ENCODE measurements at regions not wholly inside any gene's neighbourhood (a gene's known extent, or its start where the extent isn't known, plus 50 kb on each side); places are given as distances from the start of the nearest gene placed in this dataset.
A peak's percentile ranks its signal among the peaks of the same experiment; 100 is the strongest.
"Not testable (repeated sequence)": the region's sequence is repeated elsewhere in the genome, so short reads cannot be mapped to it uniquely, and the experiment has no call there.

DNA sequence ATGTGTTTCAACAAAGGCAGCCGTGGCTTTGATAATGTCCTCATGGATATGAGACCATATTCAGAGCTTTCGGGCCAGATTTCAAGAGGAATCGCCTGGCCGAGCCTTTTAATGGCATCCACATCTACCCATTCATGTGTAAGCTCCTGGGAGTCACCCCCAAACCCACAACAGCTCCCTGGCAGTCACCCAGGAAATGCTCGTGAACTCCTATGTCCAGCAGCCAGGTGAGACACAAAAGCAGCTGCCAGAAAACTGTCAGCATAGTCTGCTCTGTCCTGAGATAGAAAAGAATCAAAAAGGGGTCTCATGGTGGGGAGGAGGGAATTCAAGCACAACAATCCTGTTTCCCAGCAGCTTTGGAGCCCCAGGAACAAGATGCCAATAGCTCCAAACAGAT lies 96.4 kb upstream of the DRD5 start:
- H3K4me1 ChIP-seq (ENCODE audit: insufficient read depth, low read length, poor library complexity, severe bottlenecking); H3K36me3 ChIP-seq (ENCODE audit: insufficient read depth, low read length, poor library complexity, severe bottlenecking); intact Hi-C loops (cut with micrococcal nuclease; ENCODE audit: unreplicated experiment); DNase-seq (ENCODE audit: low spot score); BruUV-seq (replicated peaks); CTCF ChIA-PET; H3K9me3 ChIP-seq (ENCODE audit: low read depth, low read length, poor library complexity, severe bottlenecking); POLR2A ChIA-PET (ENCODE audit: low non-redundant PET); H3K27ac ChIP-seq (ENCODE audit: low read depth, low read length, poor library complexity, severe bottlenecking); H3K27me3 ChIP-seq (replicated peaks; ENCODE audit: insufficient read depth, low read depth, low read length, poor library complexity); H3K4me3 ChIP-seq (ENCODE audit: low read depth, low read length, poor library complexity, severe bottlenecking): not testable (repeated sequence)

DNA sequence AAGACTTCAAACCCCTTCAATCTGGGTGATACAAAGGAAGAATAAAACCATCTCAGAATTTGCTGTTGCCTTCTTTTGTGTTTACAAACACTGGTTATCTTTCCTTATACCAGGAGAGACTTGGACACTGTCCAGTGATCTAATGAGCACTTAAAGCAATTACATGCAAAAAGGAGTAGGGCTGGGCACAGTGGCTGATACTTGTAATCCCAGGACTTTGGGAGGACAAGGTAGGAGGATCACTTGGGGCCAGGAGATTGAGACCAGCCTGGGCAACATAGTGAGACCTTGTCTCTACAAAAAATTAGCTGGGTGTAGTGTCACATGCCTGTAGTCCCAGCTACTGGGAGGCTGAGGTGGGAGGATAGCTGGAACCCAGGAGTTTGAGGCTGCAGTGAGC lies 95.7 kb upstream of the DRD5 start:
- DNase-seq (ENCODE audit: low spot score), result no peak
- H3K27ac ChIP-seq (ENCODE audit: low read depth, low read length, poor library complexity, severe bottlenecking), result no peak overlapping the region
- intact Hi-C loops (cut with micrococcal nuclease; ENCODE audit: unreplicated experiment), result no loop called here
- H3K27me3 ChIP-seq (replicated peaks; ENCODE audit: insufficient read depth, low read depth, low read length, poor library complexity), result no peaks in the 10 kb centered on the region
- TF ChIP-seq, protein P1, sequence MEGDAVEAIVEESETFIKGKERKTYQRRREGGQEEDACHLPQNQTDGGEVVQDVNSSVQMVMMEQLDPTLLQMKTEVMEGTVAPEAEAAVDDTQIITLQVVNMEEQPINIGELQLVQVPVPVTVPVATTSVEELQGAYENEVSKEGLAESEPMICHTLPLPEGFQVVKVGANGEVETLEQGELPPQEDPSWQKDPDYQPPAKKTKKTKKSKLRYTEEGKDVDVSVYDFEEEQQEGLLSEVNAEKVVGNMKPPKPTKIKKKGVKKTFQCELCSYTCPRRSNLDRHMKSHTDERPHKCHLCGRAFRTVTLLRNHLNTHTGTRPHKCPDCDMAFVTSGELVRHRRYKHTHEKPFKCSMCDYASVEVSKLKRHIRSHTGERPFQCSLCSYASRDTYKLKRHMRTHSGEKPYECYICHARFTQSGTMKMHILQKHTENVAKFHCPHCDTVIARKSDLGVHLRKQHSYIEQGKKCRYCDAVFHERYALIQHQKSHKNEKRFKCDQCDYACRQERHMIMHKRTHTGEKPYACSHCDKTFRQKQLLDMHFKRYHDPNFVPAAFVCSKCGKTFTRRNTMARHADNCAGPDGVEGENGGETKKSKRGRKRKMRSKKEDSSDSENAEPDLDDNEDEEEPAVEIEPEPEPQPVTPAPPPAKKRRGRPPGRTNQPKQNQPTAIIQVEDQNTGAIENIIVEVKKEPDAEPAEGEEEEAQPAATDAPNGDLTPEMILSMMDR (conservative IDR thresholded peaks at IDR 0.05; ENCODE audit: low read depth, low read length), result no peak
- no peak for TF ChIP-seq EZH2 (IDR thresholded peaks at IDR 0.05; ENCODE audit: borderline replicate concordance, low read depth, low read length, poor library complexity, severe bottlenecking)
- H3K36me3 ChIP-seq (ENCODE audit: insufficient read depth, low read length, poor library complexity, severe bottlenecking), result no peaks in the 10 kb centered on the region
- POLR2A ChIA-PET (ENCODE audit: low non-redundant PET), result no interaction called here
- no peaks in the 10 kb centered on the region for H3K4me1 ChIP-seq (ENCODE audit: insufficient read depth, low read length, poor library complexity, severe bottlenecking)
- no TSS peak for BruUV-seq (replicated peaks)
- H3K4me3 ChIP-seq (ENCODE audit: low read depth, low read length, poor library complexity, severe bottlenecking), result no peak overlapping the region
- H3K9me3 ChIP-seq (ENCODE audit: low read depth, low read length, poor library complexity, severe bottlenecking), result no peaks in the 10 kb centered on the region
- CTCF ChIA-PET, result no interaction called here

DNA sequence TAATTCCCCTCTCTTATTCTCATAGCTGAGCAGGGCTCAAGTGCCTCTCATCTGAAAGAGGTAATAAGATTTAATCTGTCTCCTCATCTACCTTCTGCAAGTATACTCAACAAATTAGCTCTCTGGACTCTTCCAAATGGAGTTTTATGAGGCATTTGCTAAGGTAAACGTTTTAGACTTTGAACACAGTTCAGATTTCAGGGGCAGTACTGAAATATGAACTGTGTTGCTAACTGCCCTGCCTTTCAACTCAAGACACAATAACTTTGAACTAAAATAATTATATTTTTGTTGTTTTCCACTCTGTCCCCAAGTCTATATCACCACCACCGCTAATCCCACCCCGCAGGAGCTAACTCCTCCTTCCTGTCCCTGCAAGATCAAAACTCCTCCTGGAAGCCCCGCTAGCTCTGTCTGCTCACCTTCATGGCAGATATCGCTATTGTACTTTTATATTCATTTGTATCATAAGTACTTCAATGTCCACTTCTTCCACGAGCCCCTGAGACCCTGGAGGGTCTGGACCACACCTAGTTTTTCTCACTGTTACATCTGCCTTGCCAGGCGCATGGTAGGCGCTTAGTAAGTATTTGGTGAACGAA lies 90.7 kb upstream of the DRD5 start:
- H3K27me3 ChIP-seq (replicated peaks; ENCODE audit: insufficient read depth, low read depth, low read length, poor library complexity); H3K36me3 ChIP-seq (ENCODE audit: insufficient read depth, low read length, poor library complexity, severe bottlenecking); POLR2A ChIA-PET (ENCODE audit: low non-redundant PET); intact Hi-C loops (cut with micrococcal nuclease; ENCODE audit: unreplicated experiment); H3K4me3 ChIP-seq (ENCODE audit: low read depth, low read length, poor library complexity, severe bottlenecking); DNase-seq (ENCODE audit: low spot score); CTCF ChIA-PET; H3K27ac ChIP-seq (ENCODE audit: low read depth, low read length, poor library complexity, severe bottlenecking); H3K4me1 ChIP-seq (ENCODE audit: insufficient read depth, low read length, poor library complexity, severe bottlenecking); BruUV-seq (replicated peaks); H3K9me3 ChIP-seq (ENCODE audit: low read depth, low read length, poor library complexity, severe bottlenecking): not testable (repeated sequence)

DNA sequence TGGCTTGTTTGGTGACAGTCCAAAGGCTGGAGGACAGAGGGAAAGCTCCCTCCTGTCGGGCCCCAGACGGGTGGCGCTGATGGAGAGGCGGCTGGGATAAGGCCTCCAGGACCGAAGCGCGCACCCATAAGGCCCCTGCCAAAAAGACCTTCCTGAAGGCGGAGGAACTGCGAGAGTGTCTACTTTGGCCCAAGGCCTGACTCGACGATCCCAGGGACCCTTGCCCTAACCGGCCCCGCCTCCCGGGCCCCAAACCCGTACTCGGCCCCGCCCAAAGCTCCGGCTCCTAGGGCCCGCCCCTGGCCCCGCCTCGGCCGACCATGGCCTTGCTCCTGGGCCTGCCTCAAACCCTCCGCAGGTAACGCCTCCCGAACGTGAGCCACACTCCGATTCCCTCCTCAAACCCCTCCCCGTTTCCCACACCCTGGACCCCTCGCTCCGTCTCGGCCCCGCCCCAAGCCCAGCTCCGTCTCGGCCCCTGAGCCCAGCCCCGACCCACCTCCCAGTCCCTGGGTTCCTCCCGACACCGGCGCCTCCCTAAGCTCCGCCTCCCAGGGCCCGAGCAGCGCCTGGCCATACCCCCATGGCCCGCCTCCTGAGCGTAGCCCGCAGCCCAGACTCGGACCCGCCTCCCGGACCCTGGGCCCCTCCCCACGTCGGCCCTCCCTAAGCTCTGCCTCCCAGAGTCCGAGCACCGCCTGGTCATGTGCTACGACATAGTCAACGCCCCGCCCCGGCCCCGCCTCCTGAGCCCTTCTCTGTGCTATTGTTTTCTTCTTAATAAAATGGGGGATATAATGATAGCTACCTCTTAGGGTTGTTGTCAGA lies 90.0 kb upstream of the DRD5 start:
- no peaks in the 10 kb centered on the region for H3K9me3 ChIP-seq (ENCODE audit: low read depth, low read length, poor library complexity, severe bottlenecking)
- DNase-seq (ENCODE audit: low spot score), result peak; percentile 71
- H3K36me3 ChIP-seq (ENCODE audit: insufficient read depth, low read length, poor library complexity, severe bottlenecking), result no peaks in the 10 kb centered on the region
- intact Hi-C loops (cut with micrococcal nuclease; ENCODE audit: unreplicated experiment), result no loop called here
- no peaks in the 10 kb centered on the region for H3K27me3 ChIP-seq (replicated peaks; ENCODE audit: insufficient read depth, low read depth, low read length, poor library complexity)
- H3K27ac ChIP-seq (ENCODE audit: low read depth, low read length, poor library complexity, severe bottlenecking), result no peak overlapping the region
- no peaks in the 10 kb centered on the region for H3K4me1 ChIP-seq (ENCODE audit: insufficient read depth, low read length, poor library complexity, severe bottlenecking)
- ChIA-PET POLR2A (ENCODE audit: low non-redundant PET) (no interaction called here), CTCF (no interaction called here)
- BruUV-seq (replicated peaks), result no TSS peak
- TF ChIP-seq, protein P1 (conservative IDR thresholded peaks at IDR 0.05; ENCODE audit: low read depth, low read length), result no peak
- TF ChIP-seq EZH2 (IDR thresholded peaks at IDR 0.05; ENCODE audit: borderline replicate concordance, low read depth, low read length, poor library complexity, severe bottlenecking), result no peak
- H3K4me3 ChIP-seq (ENCODE audit: low read depth, low read length, poor library complexity, severe bottlenecking), result peak overlapping the region; percentile 21

GRCh38 chr4:9692791-9693491 lies 88.5 kb upstream of the DRD5 start:
- H3K36me3 ChIP-seq (ENCODE audit: insufficient read depth, low read length, poor library complexity, severe bottlenecking); POLR2A ChIA-PET (ENCODE audit: low non-redundant PET); H3K4me3 ChIP-seq (ENCODE audit: low read depth, low read length, poor library complexity, severe bottlenecking); H3K4me1 ChIP-seq (ENCODE audit: insufficient read depth, low read length, poor library complexity, severe bottlenecking); DNase-seq (ENCODE audit: low spot score); H3K27me3 ChIP-seq (replicated peaks; ENCODE audit: insufficient read depth, low read depth, low read length, poor library complexity); H3K27ac ChIP-seq (ENCODE audit: low read depth, low read length, poor library complexity, severe bottlenecking); CTCF ChIA-PET; intact Hi-C loops (cut with micrococcal nuclease; ENCODE audit: unreplicated experiment); BruUV-seq (replicated peaks); H3K9me3 ChIP-seq (ENCODE audit: low read depth, low read length, poor library complexity, severe bottlenecking): not testable (repeated sequence)

DNA sequence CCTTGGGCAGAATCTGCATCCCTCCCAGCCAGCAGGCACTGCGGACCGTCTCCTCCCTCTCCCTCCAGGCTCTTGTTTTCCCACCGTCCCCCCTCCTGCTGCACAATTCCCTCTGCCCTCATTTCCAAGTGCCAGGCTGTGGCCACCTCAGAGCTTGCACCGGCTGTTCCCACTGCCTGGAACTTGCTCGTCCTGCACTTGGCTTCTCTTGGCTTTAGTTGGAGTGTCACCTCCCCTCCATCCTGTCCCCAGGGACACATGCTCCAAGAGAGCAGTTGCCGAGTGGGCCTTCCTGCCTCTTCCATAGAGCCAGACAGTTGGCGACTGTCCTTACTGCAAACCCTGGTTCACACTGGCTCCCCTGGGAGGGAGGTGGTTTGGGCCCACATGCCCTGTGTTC lies 87.0 kb upstream of the DRD5 start:
- H3K4me1 ChIP-seq (ENCODE audit: insufficient read depth, low read length, poor library complexity, severe bottlenecking); H3K27ac ChIP-seq (ENCODE audit: low read depth, low read length, poor library complexity, severe bottlenecking); H3K27me3 ChIP-seq (replicated peaks; ENCODE audit: insufficient read depth, low read depth, low read length, poor library complexity); intact Hi-C loops (cut with micrococcal nuclease; ENCODE audit: unreplicated experiment); CTCF ChIA-PET; H3K9me3 ChIP-seq (ENCODE audit: low read depth, low read length, poor library complexity, severe bottlenecking); H3K4me3 ChIP-seq (ENCODE audit: low read depth, low read length, poor library complexity, severe bottlenecking); BruUV-seq (replicated peaks); POLR2A ChIA-PET (ENCODE audit: low non-redundant PET); H3K36me3 ChIP-seq (ENCODE audit: insufficient read depth, low read length, poor library complexity, severe bottlenecking); DNase-seq (ENCODE audit: low spot score): not testable (repeated sequence)

All from A673 (cell line).